Retinal pigment epithelial cell (primary cell): ENCODE measurements at regions not wholly inside any gene's neighbourhood (a gene's known extent, or its start where the extent isn't known, plus 50 kb on each side); places are given as distances from the start of the nearest gene placed in this dataset.

Experiments
- DNase-seq: peaks from one replicate; pipeline ENCODE4 v3.0.0-alpha.2; 2010; ENCODE audit warnings: low read depth
- H3K4me3 ChIP-seq: 2 replicates; pipeline ENCODE4 v1.5.1; 2011; ENCODE audit warnings: mild to moderate bottlenecking, low read length, control low read depth, moderate library complexity
- CTCF ChIP-seq: conservative IDR thresholded peaks from 2 replicates; pipeline ENCODE4 v1.5.1; 2011; ENCODE audit warnings: low read depth, low read length, control low read depth, inconsistent platforms

DNA sequence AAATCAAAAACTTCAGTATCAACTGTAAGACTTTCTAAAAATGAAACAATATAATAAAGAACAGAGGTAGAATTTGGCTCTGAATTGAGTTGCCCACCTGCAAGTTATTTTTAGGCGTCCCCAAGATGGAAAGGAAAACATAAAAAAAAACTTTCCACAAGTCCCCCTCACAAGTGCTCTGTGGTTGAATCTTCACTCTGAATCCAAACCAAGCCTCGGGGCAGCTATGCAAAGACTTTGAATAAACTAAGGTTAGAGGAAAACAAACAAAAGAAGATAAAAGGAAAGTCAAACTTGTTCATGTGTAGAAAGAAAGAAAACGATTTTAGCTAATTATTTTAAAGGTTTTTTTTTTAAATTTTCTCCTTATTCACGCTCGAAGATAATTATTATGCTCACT lies 372.4 kb upstream of the SLIT2 start:
- H3K4me3 ChIP-seq = no peak overlapping the region
- DNase-seq = no peak

GRCh38 chr4:19857991-19858390 lies 393.7 kb upstream of the SLIT2 start:
- no peak overlapping the region for H3K4me3 ChIP-seq
- no peak for TF ChIP-seq CTCF
- no peak for DNase-seq

More for the DNA sequence above, 372.4 kb upstream of the SLIT2 start:
- no peak for TF ChIP-seq CTCF

- peak; percentile 43 for DNase-seq
- TF ChIP-seq CTCF = no peak
- no peak overlapping the region for H3K4me3 ChIP-seq
These were observed 394.3 kb upstream of the SLIT2 start for GRCh38 chr4:19857380-19857779.

DNA sequence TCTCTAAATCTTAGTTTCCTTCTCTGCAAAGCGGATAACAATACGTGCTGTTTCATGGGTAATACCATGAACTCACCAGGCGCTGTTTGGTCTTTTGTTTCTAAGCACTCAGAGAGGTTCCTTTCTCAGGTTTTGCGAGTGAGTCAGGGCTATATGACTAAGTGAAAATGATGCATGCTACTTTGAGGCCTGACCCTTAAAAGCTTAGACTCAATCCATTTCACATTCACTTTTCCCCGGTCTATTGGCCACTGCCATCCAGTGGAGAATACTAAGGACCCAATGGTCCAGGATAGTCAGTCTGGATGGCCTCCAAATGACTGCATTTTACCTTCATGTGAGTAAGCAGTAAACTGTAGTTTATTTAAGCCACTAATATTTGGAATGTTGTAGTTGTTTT lies 400.8 kb upstream of the SLIT2 start:
- DNase-seq = peak; percentile 91
- no peak overlapping the region for H3K4me3 ChIP-seq
- TF ChIP-seq CTCF = peak; percentile 49

DNA sequence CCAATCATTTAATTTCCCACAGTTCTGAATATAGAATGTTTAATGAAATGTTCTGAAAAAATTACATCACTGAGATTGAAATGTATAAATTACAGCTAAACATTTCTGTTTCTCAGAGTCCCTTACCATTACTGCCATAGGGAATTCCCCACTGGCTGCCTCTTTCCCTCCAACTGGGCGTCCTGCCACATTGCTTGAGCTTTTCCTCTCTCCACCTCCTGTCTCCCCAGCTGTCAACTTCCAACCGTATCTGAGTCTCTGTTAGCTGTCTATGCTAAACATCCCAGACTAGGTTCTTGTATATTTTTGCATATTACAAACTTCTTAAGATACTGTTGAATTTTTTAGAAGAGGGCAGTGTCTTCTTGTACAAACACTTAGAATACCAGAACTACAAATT lies 407.3 kb upstream of the SLIT2 start:
- H3K4me3 ChIP-seq = no peak overlapping the region
- no peak for DNase-seq
- TF ChIP-seq CTCF = no peak

DNA sequence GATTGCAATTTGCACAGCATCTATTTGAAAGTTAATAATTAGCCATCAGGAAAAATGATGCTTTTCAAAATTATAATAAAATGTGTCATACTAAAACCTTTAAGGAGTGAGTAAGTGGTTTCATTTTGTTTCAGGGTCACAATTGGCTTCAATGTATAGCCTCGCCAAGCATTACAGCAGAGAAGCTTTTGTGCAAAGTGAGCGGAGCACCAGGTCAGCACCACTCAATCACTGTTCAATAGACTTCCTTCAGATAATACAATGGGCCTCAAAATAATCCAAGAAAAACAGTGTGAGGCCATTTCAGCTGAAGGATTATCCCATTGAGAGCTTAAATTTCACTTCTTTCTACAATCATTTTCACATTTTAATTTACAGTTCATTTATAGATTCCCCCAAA lies 409.2 kb upstream of the SLIT2 start:
- no peak for DNase-seq
- H3K4me3 ChIP-seq = no peak overlapping the region
- TF ChIP-seq CTCF = no peak

DNA sequence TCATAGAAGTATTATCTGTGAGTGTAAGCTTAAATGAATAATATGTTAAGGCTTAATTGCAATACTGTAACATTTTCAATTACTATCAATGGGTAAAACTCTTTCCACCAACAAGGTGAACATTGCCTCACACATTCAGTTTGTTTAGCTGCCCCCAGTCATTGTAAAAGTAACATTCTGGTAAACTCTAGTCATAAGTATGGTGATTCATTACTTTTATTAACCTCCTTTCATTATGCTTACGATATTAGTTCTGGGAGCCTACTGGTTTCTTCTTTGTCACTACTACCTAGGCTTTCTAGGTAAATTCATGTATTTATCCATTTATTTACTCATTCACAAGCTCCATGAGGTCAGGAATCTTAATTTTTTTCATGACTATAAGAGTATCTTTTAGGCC lies 412.8 kb upstream of the SLIT2 start:
- no peak overlapping the region for H3K4me3 ChIP-seq
- TF ChIP-seq CTCF = no peak
- DNase-seq = no peak
